HG03520 (cell line): ENCODE measurements at regions not wholly inside any gene's neighbourhood (a gene's known extent, or its start where the extent isn't known, plus 50 kb on each side); places are given as distances from the start of the nearest gene placed in this dataset.
A peak's percentile ranks its signal among the peaks of the same experiment; 100 is the strongest.

Source experiments
- ATAC-seq: cut with Tn5 transposase; IDR thresholded peaks from one replicate; pipeline ENCODE4 v1.9.1; 2021; ENCODE audit warnings: mild to moderate bottlenecking, moderate library complexity; ENCODE audit not compliant: unreplicated experiment

- peak; percentile 81 for ATAC-seq
Measured at GRCh38 chr12:105783983-105784947, 354.5 kb downstream of the NUAK1 start.

- no peak for ATAC-seq
Measured at GRCh38 chr12:105793421-105793820, 345.3 kb downstream of the NUAK1 start.

GRCh38 chr12:105798256-105798845 lies 340.4 kb downstream of the NUAK1 start:
- ATAC-seq, result no peak

DNA sequence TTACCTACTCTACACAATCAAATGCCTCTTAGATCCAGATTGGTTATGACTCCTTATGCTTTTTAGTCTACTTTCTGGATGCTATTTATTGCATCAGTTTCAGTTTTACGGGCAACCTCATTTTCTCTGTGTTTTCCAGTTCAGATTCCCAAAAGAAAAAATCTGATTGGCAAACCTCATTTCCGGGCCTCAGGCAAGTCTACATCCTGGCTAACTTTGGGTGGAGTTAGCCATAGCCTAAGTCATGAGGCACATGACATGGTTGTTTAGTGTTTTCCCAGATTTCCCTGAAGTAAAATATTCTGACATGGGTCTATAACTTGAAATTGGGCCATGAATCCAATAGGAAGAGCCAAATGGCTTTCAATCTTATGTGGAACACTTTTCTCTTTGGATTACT lies 339.7 kb downstream of the NUAK1 start:
- no peak for ATAC-seq

- ATAC-seq, result no peak
Measured at GRCh38 chr12:105801351-105801750, 337.4 kb downstream of the NUAK1 start.

DNA sequence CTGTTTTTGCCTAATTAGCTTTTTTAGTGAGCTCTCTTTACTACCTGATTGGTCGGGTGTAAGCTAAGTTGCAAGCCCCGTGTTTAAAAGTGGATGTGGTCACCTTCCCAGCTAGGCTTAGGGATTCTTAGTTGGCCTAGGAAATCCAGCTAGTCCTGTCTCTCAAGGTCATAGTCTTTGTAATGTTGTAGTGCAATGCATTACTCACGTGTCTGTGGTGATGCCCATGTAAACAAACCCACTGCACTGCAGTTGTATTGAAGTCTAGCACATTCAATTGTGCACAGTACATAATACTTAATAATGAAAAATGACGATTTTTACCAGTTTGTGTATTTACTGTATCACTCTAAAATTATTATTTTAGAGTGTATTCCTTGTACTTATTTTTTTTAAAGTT lies 335.5 kb downstream of the NUAK1 start:
- ATAC-seq, result no peak

DNA sequence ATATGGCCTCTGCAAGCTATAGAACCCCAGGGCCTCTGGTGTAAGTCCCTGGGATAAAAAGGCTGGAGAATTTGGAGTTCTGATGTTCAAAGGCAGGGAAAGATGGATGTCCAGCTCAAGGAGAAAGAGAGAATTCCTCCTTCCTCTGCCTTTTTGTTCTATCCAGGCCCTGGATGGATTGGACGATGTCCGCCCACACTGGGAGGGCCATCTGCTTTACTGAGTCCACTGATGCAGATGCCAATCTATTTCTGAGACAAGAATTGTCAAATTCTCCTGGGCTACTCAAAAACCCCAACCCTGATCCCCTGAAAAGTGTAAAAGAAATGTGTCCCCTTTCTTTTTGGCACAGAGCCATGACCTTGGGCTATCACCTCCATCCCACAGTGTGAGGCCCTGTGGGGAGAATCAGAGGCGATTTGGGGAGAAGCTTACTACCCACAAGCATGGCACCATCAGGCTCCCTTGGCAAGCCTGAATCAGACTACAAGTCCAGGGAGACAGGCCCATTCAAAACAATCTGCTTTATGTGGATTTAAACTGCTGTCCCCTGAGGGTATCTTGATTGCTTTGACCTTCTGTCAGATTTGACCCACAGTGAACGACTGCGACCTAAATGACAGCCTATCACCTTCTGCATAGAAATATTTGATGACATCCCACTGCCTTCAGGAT lies 334.0 kb downstream of the NUAK1 start:
- ATAC-seq, result no peak

GRCh38 chr12:105805730-105806399 lies 332.9 kb downstream of the NUAK1 start:
- no peak for ATAC-seq

GRCh38 chr12:105806400-105806770 lies 332.4 kb downstream of the NUAK1 start:
- ATAC-seq, result no peak

GRCh38 chr12:105812366-105812765 lies 326.4 kb downstream of the NUAK1 start:
- ATAC-seq, result no peak

- ATAC-seq, result no peak
Measured at GRCh38 chr12:105813201-105813600, 325.6 kb downstream of the NUAK1 start.

DNA sequence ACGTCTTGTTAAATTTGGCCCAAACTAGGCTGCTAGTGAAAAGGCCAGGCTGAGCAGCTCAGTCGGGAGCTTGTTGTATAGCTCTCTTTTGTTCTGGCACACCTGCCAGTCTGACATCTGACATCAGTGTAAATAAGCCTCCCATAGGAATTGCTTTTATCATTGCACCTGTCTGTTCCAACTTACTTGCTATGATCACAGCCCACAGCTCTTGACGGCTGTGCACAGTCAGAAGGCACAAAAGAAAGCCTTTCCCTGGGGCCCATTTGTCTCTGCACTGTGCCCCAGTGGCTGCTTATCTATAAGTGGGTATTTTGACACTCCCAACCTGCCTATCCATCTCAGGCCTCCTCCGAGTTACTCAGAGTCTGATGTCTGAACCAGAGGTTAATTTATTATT lies 324.5 kb downstream of the NUAK1 start:
- no peak for ATAC-seq

- ATAC-seq, result no peak
Measured at GRCh38 chr12:105819549-105819948, 319.2 kb downstream of the NUAK1 start.

GRCh38 chr12:105820429-105821125 lies 318.2 kb downstream of the NUAK1 start:
- no peak for ATAC-seq

GRCh38 chr12:105822131-105823105 lies 316.3 kb downstream of the NUAK1 start:
- no peak for ATAC-seq

GRCh38 chr12:105823810-105824209 lies 314.9 kb downstream of the NUAK1 start:
- no peak for ATAC-seq

GRCh38 chr12:105825141-105825540 lies 313.6 kb downstream of the NUAK1 start:
- no peak for ATAC-seq

- ATAC-seq, result no peak
Measured at GRCh38 chr12:105831372-105831771, 307.4 kb downstream of the NUAK1 start.

GRCh38 chr12:105832021-105832420 lies 306.7 kb downstream of the NUAK1 start:
- ATAC-seq, result no peak
